ENCODE measurements at regions not wholly inside any gene's neighbourhood (a gene's known extent, or its start where the extent isn't known, plus 50 kb on each side); places are given as distances from the start of the nearest gene placed in this dataset.

- TF ChIP-seq, protein P1, sequence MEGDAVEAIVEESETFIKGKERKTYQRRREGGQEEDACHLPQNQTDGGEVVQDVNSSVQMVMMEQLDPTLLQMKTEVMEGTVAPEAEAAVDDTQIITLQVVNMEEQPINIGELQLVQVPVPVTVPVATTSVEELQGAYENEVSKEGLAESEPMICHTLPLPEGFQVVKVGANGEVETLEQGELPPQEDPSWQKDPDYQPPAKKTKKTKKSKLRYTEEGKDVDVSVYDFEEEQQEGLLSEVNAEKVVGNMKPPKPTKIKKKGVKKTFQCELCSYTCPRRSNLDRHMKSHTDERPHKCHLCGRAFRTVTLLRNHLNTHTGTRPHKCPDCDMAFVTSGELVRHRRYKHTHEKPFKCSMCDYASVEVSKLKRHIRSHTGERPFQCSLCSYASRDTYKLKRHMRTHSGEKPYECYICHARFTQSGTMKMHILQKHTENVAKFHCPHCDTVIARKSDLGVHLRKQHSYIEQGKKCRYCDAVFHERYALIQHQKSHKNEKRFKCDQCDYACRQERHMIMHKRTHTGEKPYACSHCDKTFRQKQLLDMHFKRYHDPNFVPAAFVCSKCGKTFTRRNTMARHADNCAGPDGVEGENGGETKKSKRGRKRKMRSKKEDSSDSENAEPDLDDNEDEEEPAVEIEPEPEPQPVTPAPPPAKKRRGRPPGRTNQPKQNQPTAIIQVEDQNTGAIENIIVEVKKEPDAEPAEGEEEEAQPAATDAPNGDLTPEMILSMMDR (IDR thresholded peaks at IDR 0.05; ENCODE audit: insufficient read depth in 1 of 2, low read depth in 1 of 2, low read length in 1 of 2, severe bottlenecking in 1 of 2, unreplicated experiment in 1 of 2) = no peak
- H3K4me1 ChIP-seq = peaks cover 6% of the 10 kb centered on the region; the same call in 1 of the 2 replicates
- POLR2A ChIA-PET = no interaction called here
- no peak overlapping the region for H3K4me3 Mint-ChIP-seq (ENCODE audit: unreplicated experiment)
- no peaks in the 10 kb centered on the region for H3K27me3 ChIP-seq (replicated peaks; ENCODE audit: control insufficient read depth, insufficient read depth, low read length)
- no peaks in the 10 kb centered on the region for H3K4me1 Mint-ChIP-seq (ENCODE audit: low read depth, unreplicated experiment)
- H3K36me3 ChIP-seq (ENCODE audit: control insufficient read depth, insufficient read depth, low read length) = no peaks in the 10 kb centered on the region
- no TSS peak for BruUV-seq (replicated peaks)
- CTCF ChIA-PET = no interaction called here
- intact Hi-C loops (cut with micrococcal nuclease; ENCODE audit: unreplicated experiment) = no loop called here
- H3K9me3 ChIP-seq = no peaks in the 10 kb centered on the region
- no peaks in the 10 kb centered on the region for H3K27me3 Mint-ChIP-seq (ENCODE audit: insufficient read depth, unreplicated experiment)
- no peaks in the 10 kb centered on the region for H3K9me3 Mint-ChIP-seq (ENCODE audit: unreplicated experiment)
- H3K27ac Mint-ChIP-seq (ENCODE audit: unreplicated experiment) = no peak overlapping the region
- no peaks in the 10 kb centered on the region for H3K36me3 Mint-ChIP-seq (ENCODE audit: insufficient read depth, unreplicated experiment)
- H3K4me3 ChIP-seq (ENCODE audit: low read depth, low read length) = no peak overlapping the region
- DNase-seq = no peak
Measured at GRCh38 chr3:64422932-64423331, 197.7 kb upstream of the PRICKLE2 start.

DNA sequence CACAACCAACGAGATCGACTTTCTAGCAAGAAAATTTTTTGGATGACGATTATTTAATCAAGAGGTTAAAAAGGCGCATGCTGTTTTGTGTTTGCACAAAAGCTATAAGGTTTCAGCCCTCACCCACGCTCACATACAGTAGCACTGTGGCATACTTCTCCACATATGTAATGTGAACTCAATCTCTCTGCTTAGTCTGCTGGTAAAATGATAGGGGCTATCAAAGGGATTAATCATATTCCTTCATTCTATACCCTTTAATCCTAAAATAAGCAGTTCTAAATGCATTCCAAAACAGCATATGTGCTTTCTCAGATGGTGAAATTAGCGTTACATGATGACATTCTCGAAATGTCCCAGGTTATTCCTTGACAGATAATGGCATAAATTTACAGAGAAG lies 196.9 kb upstream of the PRICKLE2 start:
- ChIA-PET POLR2A (no interaction called here), CTCF (no interaction called here)
- no peaks in the 10 kb centered on the region for H3K36me3 ChIP-seq (ENCODE audit: control insufficient read depth, insufficient read depth, low read length)
- H3K27me3 ChIP-seq (replicated peaks; ENCODE audit: control insufficient read depth, insufficient read depth, low read length) = no peaks in the 10 kb centered on the region
- DNase-seq = no peak
- intact Hi-C loops (cut with micrococcal nuclease; ENCODE audit: unreplicated experiment) = no loop called here
- no peaks in the 10 kb centered on the region for H3K9me3 ChIP-seq
- TF ChIP-seq, protein P1 (IDR thresholded peaks at IDR 0.05; ENCODE audit: insufficient read depth in 1 of 2, low read depth in 1 of 2, low read length in 1 of 2, severe bottlenecking in 1 of 2, unreplicated experiment in 1 of 2) = no peak
- no peak overlapping the region for H3K4me3 ChIP-seq (ENCODE audit: low read depth, low read length)
- Mint-ChIP-seq H3K27ac (ENCODE audit: unreplicated experiment) (no peak overlapping the region), H3K36me3 (ENCODE audit: insufficient read depth, unreplicated experiment) (no peaks in the 10 kb centered on the region), H3K4me3 (ENCODE audit: unreplicated experiment) (no peak overlapping the region), H3K9me3 (ENCODE audit: unreplicated experiment) (no peaks in the 10 kb centered on the region), H3K4me1 (ENCODE audit: low read depth, unreplicated experiment) (no peaks in the 10 kb centered on the region), H3K27me3 (ENCODE audit: insufficient read depth, unreplicated experiment) (no peaks in the 10 kb centered on the region)
- H3K4me1 ChIP-seq = peaks cover 6% of the 10 kb centered on the region; the same call in 1 of the 2 replicates
- no TSS peak for BruUV-seq (replicated peaks)

- no peak overlapping the region for H3K4me3 Mint-ChIP-seq (ENCODE audit: unreplicated experiment)
- no peaks in the 10 kb centered on the region for H3K27me3 Mint-ChIP-seq (ENCODE audit: insufficient read depth, unreplicated experiment)
- Histone ChIP-seq H3K27me3 (replicated peaks; ENCODE audit: control insufficient read depth, insufficient read depth, low read length) (no peaks in the 10 kb centered on the region), H3K4me3 (ENCODE audit: low read depth, low read length) (no peak overlapping the region), H3K36me3 (ENCODE audit: control insufficient read depth, insufficient read depth, low read length) (no peaks in the 10 kb centered on the region), H3K9me3 (no peaks in the 10 kb centered on the region), H3K4me1 (no peaks in the 10 kb centered on the region)
- intact Hi-C loops (cut with micrococcal nuclease; ENCODE audit: unreplicated experiment) = no loop called here
- H3K4me1 Mint-ChIP-seq (ENCODE audit: low read depth, unreplicated experiment) = no peaks in the 10 kb centered on the region
- ChIA-PET CTCF (no interaction called here), POLR2A (no interaction called here)
- no peak for DNase-seq
- H3K27ac Mint-ChIP-seq (ENCODE audit: unreplicated experiment) = no peak overlapping the region
- H3K36me3 Mint-ChIP-seq (ENCODE audit: insufficient read depth, unreplicated experiment) = no peaks in the 10 kb centered on the region
- BruUV-seq (replicated peaks) = no TSS peak
- TF ChIP-seq, protein P1 (IDR thresholded peaks at IDR 0.05; ENCODE audit: insufficient read depth in 1 of 2, low read depth in 1 of 2, low read length in 1 of 2, severe bottlenecking in 1 of 2, unreplicated experiment in 1 of 2) = no peak
- H3K9me3 Mint-ChIP-seq (ENCODE audit: unreplicated experiment) = no peaks in the 10 kb centered on the region
Measured at GRCh38 chr3:64417816-64418215, 192.6 kb upstream of the PRICKLE2 start.
